Putamen (tissue), 1 donor: ENCODE measurements at regions not wholly inside any gene's neighbourhood (a gene's known extent, or its start where the extent isn't known, plus 50 kb on each side); places are given as distances from the start of the nearest gene placed in this dataset.
A peak's percentile ranks its signal among the peaks of the same experiment; 100 is the strongest.

Source experiments
- DNase-seq: peaks from one replicate; pipeline ENCODE4 v3.0.0-alpha.2; 2016; ENCODE audit warnings: low spot score

DNA sequence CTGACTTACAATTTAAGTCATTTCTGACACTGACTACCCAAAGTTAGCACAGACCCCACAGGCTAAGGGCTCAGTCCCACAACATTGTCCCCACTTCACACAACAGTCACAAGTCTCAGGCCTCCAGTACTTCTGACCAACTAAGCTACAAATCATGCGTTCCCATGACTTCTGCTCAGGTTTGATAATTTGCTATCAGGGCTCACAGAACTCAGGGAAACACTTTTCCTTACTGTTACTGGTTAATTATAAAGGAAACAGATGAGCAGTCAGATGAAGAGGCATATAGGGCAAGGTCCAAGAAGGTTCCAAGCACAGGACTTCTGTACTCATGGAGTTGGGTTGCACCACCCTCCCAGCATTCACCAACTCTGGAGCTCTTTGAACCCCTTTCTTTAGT is 151.2 kb upstream of the TNR start:
- no peak for DNase-seq

DNA sequence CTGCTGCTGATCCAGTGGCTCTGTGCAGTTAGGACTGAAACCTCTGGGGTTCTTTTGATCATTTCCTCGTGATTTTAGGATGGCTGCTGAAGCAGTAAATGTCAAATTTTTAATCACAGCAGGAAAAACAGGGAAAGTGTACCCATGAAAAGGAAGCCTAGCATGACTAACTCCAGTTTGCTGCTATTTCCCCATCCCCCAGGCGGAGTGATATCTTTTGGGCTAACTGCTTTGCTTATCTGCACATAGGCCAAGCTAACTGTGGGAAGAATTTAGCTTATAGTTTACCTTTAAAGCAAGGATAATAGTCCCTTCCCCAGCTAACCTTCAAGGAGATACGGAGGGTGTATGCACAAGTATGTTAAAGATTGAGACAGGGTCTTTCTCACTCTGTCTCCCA is 149.8 kb upstream of the TNR start:
- DNase-seq: no peak

DNA sequence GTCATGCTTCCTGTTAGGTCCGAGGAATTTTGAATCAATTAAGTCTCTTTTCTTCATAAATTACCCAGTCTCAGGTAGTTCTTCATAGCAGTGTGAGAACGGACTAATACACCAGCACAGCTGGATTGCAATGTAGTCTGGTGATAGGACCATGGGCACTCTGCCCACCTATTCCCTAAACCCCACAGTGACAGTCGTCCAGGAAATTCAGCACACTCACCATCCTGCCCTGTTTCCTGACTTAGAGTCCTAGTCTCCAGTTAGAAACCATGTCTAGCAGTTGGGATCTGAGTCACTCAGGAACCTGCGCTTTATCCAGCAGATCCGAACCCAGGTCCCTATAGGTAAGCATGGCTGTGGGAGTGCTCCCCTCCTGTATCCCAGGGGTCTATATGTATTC is 149.3 kb upstream of the TNR start:
- DNase-seq: no peak

DNA sequence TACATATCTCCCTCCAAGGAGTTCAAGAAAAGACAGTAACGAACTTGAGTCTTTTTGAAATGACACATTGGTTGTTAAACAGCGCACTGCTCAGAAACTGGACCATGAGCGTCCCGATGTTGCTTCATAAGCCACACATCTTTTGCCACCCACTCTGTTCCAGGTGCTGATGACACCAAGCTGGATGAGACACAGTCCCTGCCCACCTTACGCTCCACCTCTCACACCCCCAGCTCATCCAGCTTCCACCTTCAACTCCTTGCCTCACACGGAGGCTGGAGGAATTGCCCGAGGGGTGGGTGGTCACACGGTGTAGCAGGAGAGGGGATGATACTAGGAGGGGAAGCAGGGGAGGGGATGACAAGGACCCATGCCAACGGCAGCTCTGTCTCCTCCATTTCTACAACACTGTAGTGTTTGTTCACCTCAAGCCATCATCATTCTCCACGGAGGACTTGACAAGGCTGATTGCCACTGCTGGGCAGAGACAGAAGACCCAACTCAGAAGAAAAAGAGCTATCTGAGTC is 148.5 kb upstream of the TNR start:
- no peak for DNase-seq

DNA sequence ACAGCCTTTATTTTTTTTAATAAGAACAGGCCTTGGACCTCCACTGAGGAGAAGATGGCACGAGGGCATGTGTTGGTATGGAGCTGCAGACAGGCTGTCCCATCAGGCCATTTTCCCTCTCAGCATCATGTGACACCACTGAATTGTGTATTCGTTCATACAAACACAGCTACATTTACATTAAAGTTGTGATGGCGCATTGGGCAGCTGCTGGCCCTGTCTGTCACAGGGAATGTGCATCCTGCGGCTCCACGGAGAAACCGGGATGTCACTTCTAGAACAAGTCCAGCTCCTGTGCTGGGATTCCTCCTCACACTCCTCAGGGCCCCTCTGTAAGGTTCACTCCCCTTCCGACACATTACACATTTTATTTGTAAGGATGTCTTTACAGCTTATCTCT is 147.6 kb upstream of the TNR start:
- no peak for DNase-seq

DNA sequence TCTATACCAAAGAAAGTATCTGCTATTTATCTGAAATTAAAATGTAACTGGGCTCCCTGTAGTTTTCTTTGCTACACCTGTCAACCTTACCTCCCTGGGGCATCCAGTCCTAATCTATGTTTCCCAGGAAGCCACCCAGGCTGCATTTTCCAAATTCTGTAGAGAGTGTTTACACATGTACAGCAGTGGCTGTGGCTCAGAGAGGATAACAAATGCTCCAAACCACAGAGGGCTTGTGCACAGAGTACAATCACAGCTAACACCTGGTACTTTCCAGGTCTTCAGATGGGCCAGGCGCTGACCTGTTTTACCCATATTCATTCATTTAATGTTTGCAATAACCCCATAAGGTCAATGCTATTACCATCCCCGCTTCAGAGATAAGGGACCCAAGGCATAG is 146.5 kb upstream of the TNR start:
- DNase-seq: no peak

DNA sequence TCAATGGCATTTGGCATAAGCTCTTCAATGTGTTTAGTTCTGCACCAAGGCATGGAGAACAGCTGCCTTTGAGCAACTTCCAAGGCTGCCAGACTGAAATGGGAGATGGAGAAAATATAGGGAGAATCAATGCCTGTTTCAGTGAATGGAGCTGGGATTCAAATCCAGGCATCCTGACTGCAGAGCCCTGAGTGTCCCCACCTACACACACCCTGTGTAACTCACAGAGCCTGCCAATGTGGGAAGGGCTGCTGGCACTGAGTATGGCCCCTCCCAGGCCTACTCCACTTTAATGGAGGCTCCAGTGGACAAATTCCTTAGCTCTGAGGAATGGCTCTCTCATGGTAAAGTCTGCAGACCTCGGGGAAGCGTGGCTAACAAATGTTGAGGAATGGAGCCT is 145.6 kb upstream of the TNR start:
- no peak for DNase-seq

DNA sequence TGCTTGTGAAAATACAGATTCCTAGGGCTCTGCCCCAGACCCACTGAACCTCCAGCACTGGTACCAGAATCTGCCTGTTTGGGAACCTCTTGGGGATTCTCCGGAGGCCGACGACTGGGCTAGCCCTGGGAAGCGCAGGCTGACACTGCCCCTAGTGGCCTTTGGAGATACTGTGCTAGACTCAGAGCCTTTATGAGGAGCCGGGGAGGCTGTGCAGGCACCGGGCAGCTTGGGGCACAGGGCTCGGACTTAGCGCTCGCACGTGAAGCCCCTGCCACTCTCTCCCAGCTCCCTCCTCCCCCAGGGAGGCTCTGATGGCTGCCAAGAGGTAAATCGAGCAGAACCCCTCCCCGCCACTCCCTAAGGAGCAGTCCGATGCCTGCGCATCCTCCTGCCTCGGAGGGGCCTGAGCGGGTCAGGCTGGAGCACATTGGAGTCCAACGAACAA is 144.6 kb upstream of the TNR start:
- peak; percentile 85 for DNase-seq

DNA sequence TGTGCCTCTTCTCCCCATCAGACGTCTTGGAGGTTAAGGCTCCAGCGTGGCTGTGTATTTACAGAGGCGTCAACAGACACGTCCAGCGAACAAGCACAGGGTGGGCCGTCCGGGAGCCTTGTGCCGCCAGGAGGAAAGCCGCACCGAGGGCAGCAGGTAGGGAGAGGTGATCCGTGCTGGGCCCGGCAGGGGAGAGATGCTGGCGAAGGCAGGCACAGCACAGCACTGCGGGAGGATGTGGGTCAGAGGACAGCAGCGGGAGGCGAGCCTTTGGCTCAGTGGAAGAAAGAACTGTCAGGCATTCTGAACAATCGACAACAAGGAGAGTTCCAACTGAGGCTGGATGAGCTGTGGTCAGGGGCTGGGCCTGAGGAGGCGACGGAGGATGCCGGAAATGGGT is 144.1 kb upstream of the TNR start:
- no peak for DNase-seq

DNA sequence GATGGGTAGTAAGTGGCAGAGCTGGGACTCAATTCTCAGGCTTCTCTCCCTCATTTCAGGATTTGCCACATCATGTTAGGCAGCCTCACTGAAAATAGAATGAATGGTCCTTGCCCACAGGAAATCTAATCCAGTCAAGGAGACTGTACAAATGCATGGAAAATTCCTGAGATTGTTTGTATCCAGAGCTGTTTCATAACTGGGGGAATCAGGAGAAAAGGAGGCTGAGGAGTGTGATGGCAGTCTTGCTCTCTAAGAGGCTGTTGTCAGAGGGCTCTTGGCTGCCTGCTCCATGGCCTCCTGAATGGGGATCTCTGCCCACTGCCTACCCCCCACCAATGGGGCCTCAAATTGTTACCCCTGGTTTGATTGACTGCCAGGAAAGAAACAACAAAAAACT is 141.9 kb upstream of the TNR start:
- DNase-seq: no peak

DNA sequence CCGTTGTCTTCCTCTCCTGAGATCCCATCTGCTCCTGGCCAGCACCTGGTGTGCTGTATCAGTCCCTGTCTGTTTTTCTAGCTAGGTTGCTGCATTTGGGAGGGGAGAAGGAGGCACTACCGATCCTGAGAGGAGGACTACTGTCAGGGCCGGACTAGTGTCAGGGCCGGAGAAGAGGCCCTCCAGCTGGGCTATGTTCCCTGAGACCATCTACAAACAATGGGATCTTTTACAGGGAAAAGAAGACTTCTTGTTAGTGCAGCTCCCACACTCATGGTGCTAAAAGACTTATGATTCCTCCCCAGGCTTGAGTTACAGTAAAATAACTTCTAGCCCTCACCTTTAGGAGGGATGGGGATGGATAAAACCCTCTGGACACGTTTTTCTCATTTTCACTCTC is 141.0 kb upstream of the TNR start:
- DNase-seq: no peak

DNA sequence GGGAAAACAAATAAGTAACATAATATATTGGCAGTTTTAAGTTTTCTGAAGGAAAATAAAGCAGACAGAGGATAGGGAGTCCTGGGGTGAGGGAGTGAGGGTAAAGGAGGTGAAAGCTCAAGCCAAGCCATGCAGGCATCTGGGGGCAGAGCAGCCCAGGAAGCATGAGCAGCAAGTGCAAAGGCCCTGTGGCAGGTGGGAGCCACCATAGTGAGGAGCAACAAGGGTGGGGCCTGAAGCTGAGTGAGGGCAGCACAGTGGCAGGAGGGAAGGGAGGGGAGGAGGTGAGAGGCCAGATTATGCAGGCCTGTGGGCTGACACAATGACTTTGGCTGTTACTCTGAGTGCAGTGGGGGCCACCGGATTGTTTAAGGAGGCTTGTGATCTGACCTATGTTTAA is 138.8 kb upstream of the TNR start:
- DNase-seq: no peak

DNA sequence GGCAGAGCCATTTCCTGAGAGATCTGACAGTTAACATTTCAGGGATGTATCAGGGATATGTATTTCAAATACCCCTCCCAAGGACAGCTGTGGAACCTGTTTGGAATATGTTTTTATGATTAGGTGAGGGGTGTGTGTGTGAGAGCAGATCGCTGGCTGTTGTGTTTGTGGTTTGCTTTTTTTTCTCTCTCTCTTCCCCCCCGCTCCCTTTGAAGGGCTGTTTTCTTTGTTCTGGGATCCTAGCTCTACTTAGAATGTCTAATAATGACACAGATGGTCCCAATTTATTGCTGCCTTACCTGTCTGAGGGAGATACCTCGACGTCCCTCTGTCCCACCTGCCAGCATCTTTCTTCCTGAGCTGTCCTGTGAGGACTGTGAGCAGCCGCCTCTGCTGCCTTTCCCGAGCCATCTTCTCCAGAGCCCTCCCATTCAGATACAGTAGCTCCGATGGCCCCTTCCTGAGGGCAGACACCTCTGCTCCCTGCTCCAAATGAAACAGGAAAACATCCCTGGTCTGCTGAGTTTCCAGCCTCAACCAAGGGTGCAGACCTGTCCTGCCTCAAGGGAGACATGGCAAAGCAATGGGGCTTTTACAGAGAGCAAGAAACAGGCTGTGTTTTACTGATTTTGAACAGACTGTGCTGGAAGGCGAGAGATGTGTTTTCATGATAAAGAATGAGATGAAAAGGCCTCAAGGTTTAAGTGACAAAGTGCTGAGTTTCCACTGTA is 138.0 kb upstream of the TNR start:
- DNase-seq: no peak

DNA sequence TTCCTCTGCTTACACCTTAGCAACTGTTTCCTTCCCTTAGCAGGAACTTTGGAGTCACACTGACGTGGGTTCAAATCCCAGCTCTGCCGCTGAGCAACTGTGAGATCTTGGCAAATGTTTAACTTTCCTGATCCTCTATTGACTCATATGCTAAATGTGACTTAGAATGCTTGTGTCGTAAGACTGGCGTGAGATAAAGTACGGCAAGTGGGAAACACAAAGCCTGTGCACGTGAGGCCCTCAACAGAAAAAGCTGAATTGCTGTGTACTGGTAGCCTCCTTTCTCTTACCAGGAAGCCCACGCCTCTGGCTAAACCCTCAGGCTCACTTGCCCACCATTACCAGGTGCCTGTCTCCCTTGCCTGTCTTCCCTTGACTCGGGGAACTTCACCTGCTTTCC is 135.4 kb upstream of the TNR start:
- DNase-seq: no peak

DNA sequence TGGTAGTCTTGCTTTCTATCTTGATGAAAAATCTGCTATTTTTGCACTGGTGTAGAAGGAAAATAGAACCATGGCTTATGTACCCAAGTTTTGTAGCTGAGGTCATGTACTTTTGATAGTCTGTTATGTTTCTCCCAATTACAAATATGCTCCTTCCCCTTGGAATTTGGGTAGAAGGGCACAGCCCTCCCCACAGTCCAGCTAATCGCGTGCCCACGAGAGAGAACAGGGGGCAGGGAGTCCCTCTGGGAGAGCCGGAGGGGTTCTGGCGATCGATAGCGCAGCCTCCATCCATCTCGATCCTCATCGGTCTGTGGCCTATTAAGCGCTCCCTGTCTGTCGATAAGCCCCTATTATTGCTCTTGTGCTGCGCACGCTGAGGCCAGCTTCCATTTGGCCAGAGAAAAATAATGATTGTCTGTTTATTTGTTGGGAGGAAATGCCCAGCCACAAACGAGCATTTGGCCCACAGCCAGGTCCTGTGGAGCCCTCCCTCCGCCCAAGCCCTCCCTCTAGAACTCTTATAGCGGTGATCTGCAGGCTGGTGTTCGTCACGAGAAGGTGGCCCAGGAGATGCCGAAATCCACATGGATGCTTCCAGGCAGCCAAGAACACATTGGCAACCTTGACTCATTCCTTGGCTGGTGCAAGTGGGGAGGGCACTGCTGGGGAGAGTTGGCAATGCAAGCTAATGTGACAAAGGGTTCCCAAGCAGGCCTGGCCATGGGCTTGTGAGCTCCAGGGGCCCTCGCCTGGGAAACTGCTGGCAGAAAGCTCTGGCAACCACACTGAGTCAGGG is 134.7 kb upstream of the TNR start:
- peak; percentile 80 for DNase-seq

DNA sequence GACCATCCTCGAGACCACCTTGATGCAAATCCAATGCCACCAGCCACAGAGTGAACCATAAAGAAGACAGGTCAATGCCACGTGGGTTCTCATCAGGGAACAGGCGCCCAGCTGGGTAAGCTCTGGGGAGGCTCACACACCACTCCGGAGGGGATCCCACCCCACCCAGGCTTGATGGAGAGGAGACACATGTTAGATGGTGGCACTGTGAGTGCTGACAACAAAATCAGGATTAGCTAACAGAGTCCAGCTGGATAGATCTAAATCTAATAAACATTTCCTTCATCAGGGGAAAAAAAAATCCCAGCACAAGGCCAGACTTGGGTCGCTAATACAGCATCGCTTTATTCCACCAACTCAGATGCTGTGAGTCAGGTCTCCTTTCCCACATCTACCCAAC is 132.2 kb upstream of the TNR start:
- no peak for DNase-seq

DNA sequence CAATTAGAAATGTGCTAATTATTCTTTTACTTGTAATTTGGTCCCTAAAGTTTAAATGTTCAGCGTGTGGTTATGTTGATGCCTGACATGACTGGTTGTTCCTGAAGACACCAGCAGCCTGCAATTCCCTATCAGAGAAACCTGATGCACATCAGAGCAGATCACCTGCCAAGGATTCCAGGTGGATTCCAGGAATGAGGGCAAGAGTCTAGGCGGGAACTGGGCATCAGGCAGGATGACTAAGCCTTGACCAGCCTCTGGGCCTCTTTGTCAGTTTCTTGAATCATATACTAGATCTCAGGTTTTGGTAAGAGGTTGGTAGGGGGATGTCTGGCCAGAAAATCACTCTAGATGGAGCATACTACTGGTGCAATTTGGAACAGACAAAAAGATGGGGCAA is 130.7 kb upstream of the TNR start:
- no peak for DNase-seq

DNA sequence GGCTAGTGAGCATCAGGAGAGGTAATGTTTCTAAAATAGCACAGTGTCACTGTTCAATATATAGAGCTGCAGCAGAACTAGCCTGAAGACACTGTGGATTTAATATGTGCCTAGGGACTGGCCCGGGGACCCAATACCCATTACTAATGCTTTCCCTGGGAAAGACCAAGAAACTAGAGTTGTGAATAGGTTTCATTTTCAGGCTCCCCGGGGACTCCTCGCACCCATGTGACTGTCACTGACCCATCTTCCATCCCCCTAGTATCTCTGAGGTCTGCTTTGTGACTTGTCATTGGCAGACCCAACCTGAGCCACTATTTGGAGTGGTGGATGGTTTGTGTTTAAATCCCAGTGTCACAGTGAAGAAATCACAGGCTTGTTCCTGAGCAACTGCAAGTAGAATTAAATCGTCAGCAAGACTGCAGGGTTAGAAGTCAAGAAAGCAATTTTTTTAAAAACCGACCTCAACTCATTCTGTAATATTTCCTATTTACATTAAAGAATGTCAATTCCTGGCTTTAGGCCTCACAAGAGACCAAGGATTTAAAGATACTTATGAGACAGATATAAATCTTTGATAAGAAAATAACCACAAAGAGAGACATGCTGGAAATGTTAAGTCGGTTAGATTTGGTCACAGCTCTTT is 130.0 kb upstream of the TNR start:
- no peak for DNase-seq

DNA sequence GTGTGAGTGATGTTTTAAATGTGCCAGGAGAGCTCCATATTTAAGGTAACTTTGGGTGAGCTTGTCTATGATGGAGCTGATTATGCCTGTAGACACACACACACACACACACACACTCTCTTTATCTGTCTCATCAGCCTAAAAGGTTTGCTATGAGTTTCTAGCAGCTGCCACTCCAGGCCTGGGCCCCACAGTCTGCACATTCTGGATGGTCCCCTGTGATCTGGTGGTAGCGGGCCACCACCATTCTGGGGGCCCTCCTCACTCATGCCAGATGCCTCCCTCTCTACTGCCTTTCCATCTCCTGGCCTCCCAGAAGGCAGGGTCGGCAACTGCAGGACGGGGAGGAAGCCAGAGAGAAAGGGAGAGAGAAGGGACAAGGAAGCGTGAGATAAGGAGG is 129.2 kb upstream of the TNR start:
- no peak for DNase-seq

DNA sequence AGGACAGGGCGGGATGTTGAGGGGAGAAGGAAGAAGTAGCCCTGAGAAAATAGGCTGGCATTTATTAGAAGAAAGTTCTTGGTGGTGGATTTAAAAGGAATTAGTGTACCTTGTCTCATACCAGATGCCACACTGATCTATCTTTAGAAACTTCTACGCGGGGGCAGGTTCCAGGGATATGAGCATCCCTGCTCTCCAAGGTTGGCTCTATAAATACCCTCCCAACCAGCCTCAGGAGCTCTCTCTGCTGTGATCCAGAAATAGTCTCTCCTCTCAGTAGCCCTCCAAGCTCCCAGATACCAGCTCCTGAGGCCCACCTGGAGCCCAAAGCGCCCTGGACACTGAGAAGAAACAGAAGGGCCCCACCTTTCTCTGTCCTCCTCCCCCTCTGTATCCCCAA is 128.3 kb upstream of the TNR start:
- peak; percentile 60 for DNase-seq

DNA sequence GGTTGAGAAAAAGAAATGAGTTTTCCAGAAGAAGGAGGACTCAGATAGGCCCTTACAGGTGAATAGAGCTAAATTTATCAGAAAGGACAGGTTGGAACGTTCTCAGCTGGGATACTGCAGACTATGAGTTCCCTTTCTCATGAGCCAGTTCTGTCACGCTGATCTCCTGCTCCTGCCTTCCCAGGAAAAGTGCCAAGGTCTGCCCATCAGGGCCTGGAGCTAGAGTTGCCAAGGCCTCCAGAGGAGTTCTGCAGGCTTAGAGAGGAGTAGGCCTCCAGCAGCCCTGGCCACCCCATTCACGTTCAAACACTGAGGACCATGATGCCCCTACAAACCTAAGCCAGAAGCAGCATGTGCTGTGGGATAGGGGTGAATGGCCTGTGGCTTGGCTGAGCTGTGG is 126.8 kb upstream of the TNR start:
- DNase-seq: no peak

DNA sequence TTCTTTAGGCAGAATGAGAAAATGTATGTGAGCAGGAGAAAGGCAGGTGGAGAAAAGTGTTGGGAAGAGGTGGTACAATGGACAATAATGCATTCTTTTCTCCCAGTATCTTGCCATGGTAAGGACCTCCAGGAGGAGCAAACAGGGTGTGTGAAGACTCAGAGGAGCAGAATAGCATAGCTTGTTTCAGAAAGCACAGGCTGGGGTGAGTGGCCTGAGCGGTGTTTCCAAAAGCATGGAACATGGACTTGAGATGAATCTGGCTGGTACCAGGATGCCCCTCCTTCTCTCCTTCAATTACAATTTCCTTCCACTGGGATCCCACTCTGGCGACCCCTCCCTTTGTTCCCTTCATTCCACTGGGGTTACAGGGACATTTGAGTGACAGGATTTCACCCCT is 123.4 kb upstream of the TNR start:
- no peak for DNase-seq
